Peyer's patch (tissue), 4 donors: ENCODE measurements at regions not wholly inside any gene's neighbourhood (a gene's known extent, or its start where the extent isn't known, plus 50 kb on each side); places are given as distances from the start of the nearest gene placed in this dataset.

Experiments used
- POLR2A ChIP-seq, 2 donors: fragments of 450-650 bp; IDR thresholded peaks; one replicate each; pipeline ENCODE4 v1.5.1; 2017; ENCODE audit warnings: antibody characterized with exemption in 2 of 2, mild to moderate bottlenecking in 2 of 2, moderate library complexity in 2 of 2
- TF ChIP-seq, protein P1 (sequence below), 6 experiments: fragments of 450-650 bp in 4 of 6; fragments of 200-600 bp in 2 of 6; sonication (generic) in 1 of 6; IDR thresholded peaks; one replicate each; pipeline ENCODE4 v1.5.1; 2017 to 2019; ENCODE audit warnings: antibody characterized with exemption in 6 of 6, mild to moderate bottlenecking in 3 of 6, moderate library complexity in 1 of 6

DNA sequence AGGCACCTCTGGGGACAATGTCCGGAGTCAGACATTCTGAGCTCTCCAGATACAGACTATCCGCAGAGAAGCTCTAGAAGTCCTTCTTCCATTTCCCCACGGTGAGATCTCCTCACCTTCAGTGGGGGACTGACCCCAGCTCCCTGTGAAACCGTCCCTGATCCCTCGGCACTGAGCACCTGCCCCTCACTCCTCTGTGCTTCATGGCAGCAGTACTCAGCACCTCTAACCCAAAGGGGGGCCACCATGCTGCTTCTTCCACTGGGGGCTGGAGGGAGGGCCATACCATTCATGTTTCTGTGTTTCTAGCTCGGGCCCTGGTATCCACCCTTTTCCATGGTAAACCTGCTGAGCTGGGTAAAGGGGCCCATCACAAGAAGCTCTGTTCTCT, 321.7 kb downstream of the BRD1 start:
- TF ChIP-seq, protein P1, sequence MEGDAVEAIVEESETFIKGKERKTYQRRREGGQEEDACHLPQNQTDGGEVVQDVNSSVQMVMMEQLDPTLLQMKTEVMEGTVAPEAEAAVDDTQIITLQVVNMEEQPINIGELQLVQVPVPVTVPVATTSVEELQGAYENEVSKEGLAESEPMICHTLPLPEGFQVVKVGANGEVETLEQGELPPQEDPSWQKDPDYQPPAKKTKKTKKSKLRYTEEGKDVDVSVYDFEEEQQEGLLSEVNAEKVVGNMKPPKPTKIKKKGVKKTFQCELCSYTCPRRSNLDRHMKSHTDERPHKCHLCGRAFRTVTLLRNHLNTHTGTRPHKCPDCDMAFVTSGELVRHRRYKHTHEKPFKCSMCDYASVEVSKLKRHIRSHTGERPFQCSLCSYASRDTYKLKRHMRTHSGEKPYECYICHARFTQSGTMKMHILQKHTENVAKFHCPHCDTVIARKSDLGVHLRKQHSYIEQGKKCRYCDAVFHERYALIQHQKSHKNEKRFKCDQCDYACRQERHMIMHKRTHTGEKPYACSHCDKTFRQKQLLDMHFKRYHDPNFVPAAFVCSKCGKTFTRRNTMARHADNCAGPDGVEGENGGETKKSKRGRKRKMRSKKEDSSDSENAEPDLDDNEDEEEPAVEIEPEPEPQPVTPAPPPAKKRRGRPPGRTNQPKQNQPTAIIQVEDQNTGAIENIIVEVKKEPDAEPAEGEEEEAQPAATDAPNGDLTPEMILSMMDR (IDR thresholded peaks at IDR 0.05) = no peak
- no peak for TF ChIP-seq POLR2A (IDR thresholded peaks at IDR 0.05)
